Upper lobe of left lung (tissue), 6 donors: ENCODE measurements at regions not wholly inside any gene's neighbourhood (a gene's known extent, or its start where the extent isn't known, plus 50 kb on each side); places are given as distances from the start of the nearest gene placed in this dataset.

Experiments
- ATAC-seq, 2 donors: fragments of 200-7000 bp; cut with Tn5 transposase; one replicate each; pipeline ENCODE4 v1.9.1; 2022; ENCODE audit warnings: mild to moderate bottlenecking in 2 of 2, moderate library complexity in 2 of 2; ENCODE audit not compliant: low FRiP score in 2 of 2
- DNase-seq, 2 donors: peaks; one replicate each; pipeline ENCODE4 v3.0.0-alpha.2; 2019 to 2020
- H3K27ac ChIP-seq, 4 donors: fragments of 200-600 bp; sonication (generic); one replicate each; pipeline ENCODE4 v1.5.1; 2016 to 2019
- H3K27me3 ChIP-seq, 4 donors: fragments of 200-600 bp; sonication (generic); one replicate each; pipeline ENCODE4 v1.5.1; 2017 to 2019
- H3K36me3 ChIP-seq, 4 donors: fragments of 200-600 bp; sonication (generic); one replicate each; pipeline ENCODE4 v1.5.1; 2016 to 2019
- H3K4me1 ChIP-seq, 4 donors: fragments of 200-600 bp; sonication (generic); one replicate each; pipeline ENCODE4 v1.5.1; 2018 to 2019
- H3K4me3 ChIP-seq, 4 donors: fragments of 200-600 bp; sonication (generic); one replicate each; pipeline ENCODE4 v1.5.1; 2017 to 2019; ENCODE audit warnings: mild to moderate bottlenecking in 2 of 4, moderate library complexity in 1 of 4
- H3K9me3 ChIP-seq, 4 donors: fragments of 200-600 bp; sonication (generic); one replicate each; pipeline ENCODE4 v1.5.1; 2018 to 2019
- CTCF ChIP-seq, 6 experiments: fragments of 450-650 bp in 4 of 6; fragments of 200-600 bp in 2 of 6; sonication (generic) in 2 of 6; IDR thresholded peaks; one replicate each; pipeline ENCODE4 v1.5.1; 2016 to 2019; ENCODE audit warnings: antibody characterized with exemption in 6 of 6
- EP300 ChIP-seq, 4 donors: sonication (generic); formaldehyde crosslinking; IDR thresholded peaks; one replicate each; pipeline ENCODE4 v1.5.1; 2017; ENCODE audit warnings: antibody characterized with exemption in 4 of 4, control low read depth in 2 of 4
- POLR2A ChIP-seq, 4 donors: fragments of 450-650 bp; IDR thresholded peaks; one replicate each; pipeline ENCODE4 v1.5.1; 2016 to 2017; ENCODE audit warnings: antibody characterized with exemption in 4 of 4, mild to moderate bottlenecking in 2 of 4
- POLR2AphosphoS5 ChIP-seq, 2 donors: sonication (generic); formaldehyde crosslinking; IDR thresholded peaks; one replicate each; pipeline ENCODE4 v1.5.1; 2017; ENCODE audit warnings: antibody characterized with exemption in 2 of 2
- WGBS, 2 donors: methylation state at CpG; one replicate each; pipeline ENCODE4 v1.1.5; 2017 to 2018; 5-methylcytosine and 5-hydroxymethylcytosine counted together
- donor health status: DM: no; HTN: no; CAD: no; lungs with moderate emphysema.
- donor health status: DM: no; HTN: yes; CAD: no; lungs with severe emphysema.

- H3K4me3 ChIP-seq: no peak overlapping the region
- no peak for TF ChIP-seq POLR2AphosphoS5 (IDR thresholded peaks at IDR 0.05)
- TF ChIP-seq POLR2A (IDR thresholded peaks at IDR 0.05): no peak
- TF ChIP-seq CTCF (IDR thresholded peaks at IDR 0.05): no peak
- TF ChIP-seq EP300 (IDR thresholded peaks at IDR 0.05): no peak
- H3K36me3 ChIP-seq: no peaks in the 10 kb centered on the region
- H3K9me3 ChIP-seq: no peaks in the 10 kb centered on the region
- 95 to 97% methylated on average over 1 of the region's 1 CpG for WGBS, 2 donors
- ATAC-seq (no peak), DNase-seq (no peak)
- no peaks in the 10 kb centered on the region for H3K4me1 ChIP-seq
- no peaks in the 10 kb centered on the region for H3K27me3 ChIP-seq
- no peak overlapping the region for H3K27ac ChIP-seq
Observed at GRCh38 chr5:99072846-99073245, 144.0 kb upstream of the CHD1 start.

GRCh38 chr5:99070822-99071221, 142.0 kb upstream of the CHD1 start:
- ATAC-seq (no peak), DNase-seq (no peak)
- Histone ChIP-seq H3K27ac (no peak overlapping the region), H3K27me3 (no peaks in the 10 kb centered on the region), H3K9me3 (no peaks in the 10 kb centered on the region), H3K4me3 (no peak overlapping the region), H3K36me3 (no peaks in the 10 kb centered on the region), H3K4me1 (no peaks in the 10 kb centered on the region)
- WGBS, 2 donors: 64 to 87% methylated on average over 2 of the region's 2 CpGs
- no peak for TF ChIP-seq POLR2A (IDR thresholded peaks at IDR 0.05)
- no peak for TF ChIP-seq POLR2AphosphoS5 (IDR thresholded peaks at IDR 0.05)
- no peak for TF ChIP-seq EP300 (IDR thresholded peaks at IDR 0.05)
- no peak for TF ChIP-seq CTCF (IDR thresholded peaks at IDR 0.05)

- no peak for TF ChIP-seq POLR2A (IDR thresholded peaks at IDR 0.05)
- TF ChIP-seq POLR2AphosphoS5 (IDR thresholded peaks at IDR 0.05): no peak
- TF ChIP-seq CTCF (IDR thresholded peaks at IDR 0.05): no peak
- no peak for TF ChIP-seq EP300 (IDR thresholded peaks at IDR 0.05)
- no peaks in the 10 kb centered on the region for H3K4me1 ChIP-seq
- H3K9me3 ChIP-seq: no peaks in the 10 kb centered on the region
Observed at GRCh38 chr5:99070362-99070761, 141.6 kb upstream of the CHD1 start.

GRCh38 chr5:99068944-99069650, 140.3 kb upstream of the CHD1 start:
- H3K4me3 ChIP-seq: no peak overlapping the region
- H3K27me3 ChIP-seq: no peaks in the 10 kb centered on the region
- ATAC-seq (no peak), DNase-seq (no peak)
- H3K36me3 ChIP-seq: no peaks in the 10 kb centered on the region
- H3K27ac ChIP-seq: no peak overlapping the region
- TF ChIP-seq POLR2A (IDR thresholded peaks at IDR 0.05) (no peak), EP300 (IDR thresholded peaks at IDR 0.05) (no peak), POLR2AphosphoS5 (IDR thresholded peaks at IDR 0.05) (no peak), CTCF (IDR thresholded peaks at IDR 0.05) (no peak)
- no peaks in the 10 kb centered on the region for H3K9me3 ChIP-seq
- no peaks in the 10 kb centered on the region for H3K4me1 ChIP-seq
- 87 to 97% methylated on average over 5 of the region's 5 CpGs for WGBS, 2 donors

More at GRCh38 chr5:99070362-99070761, 141.6 kb upstream of the CHD1 start:
- Histone ChIP-seq H3K4me3 (no peak overlapping the region), H3K27me3 (no peaks in the 10 kb centered on the region), H3K36me3 (no peaks in the 10 kb centered on the region), H3K27ac (no peak overlapping the region)
- DNase-seq: no peak
- WGBS, 2 donors: 80 to 88% methylated on average over 4 of the region's 4 CpGs
- ATAC-seq: no peak

- Histone ChIP-seq H3K27ac (no peak overlapping the region), H3K4me1 (peaks cover 0 to 11% (median 5%) of the 10 kb centered on the region in 4 donors), H3K27me3 (no peaks in the 10 kb centered on the region), H3K36me3 (no peaks in the 10 kb centered on the region), H3K9me3 (no peaks in the 10 kb centered on the region), H3K4me3 (no peak overlapping the region)
- DNase-seq (no peak), ATAC-seq (no peak)
- 92 to 93% methylated on average over 5 of the region's 5 CpGs for WGBS, 2 donors
- TF ChIP-seq EP300 (IDR thresholded peaks at IDR 0.05): no peak
- TF ChIP-seq POLR2A (IDR thresholded peaks at IDR 0.05): no peak
- TF ChIP-seq POLR2AphosphoS5 (IDR thresholded peaks at IDR 0.05): no peak
- TF ChIP-seq CTCF (IDR thresholded peaks at IDR 0.05): no peak
Observed at GRCh38 chr5:99063737-99064136, 134.9 kb upstream of the CHD1 start.
